NCI-H1694 treated with DMSO at 0.1 percent for 48 hours (cell line): ENCODE measurements at regions not wholly inside any gene's neighbourhood (a gene's known extent, or its start where the extent isn't known, plus 50 kb on each side); places are given as distances from the start of the nearest gene placed in this dataset.

Experiments
- DNase-seq: peaks from one replicate; lab custom pipeline; 2025; lab: John Stamatoyannopoulos, UW

DNA sequence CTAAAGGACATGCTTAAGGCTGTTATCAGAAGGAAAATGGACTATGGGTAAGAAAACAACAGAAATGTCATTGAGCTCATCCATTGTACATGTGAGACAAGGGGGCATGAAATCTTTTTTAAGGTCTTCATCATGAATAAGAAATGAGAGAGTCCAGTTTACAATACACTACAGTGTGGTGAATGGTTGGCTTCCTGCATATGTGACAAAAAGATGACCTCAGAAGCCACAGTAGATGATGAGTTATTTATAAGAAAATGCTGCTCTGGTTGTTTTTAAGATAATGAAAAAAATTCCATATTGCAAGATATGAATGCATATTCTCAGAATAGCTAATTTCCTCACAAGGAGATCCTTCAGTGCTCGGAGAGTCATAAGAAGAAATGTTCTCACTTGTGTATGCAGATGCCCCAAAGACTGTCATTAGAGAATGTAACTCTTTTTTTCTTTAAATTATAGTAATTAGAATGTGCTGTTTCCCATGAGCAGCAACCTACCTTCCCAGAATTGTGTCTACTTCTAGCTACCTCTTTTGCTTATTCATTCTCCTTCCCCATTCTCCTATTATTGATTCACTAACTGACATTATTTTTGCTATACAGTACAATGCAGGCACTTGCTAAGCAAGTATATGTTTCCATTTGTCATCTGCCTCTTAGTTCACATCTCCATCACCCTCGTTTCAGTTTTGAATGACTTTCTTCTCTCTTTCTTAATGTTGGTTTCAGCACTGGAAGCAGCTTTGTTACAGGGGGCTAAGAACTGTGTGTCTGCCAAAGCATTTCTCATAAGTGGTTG lies 152.0 kb upstream of the PEX5L start:
- DNase-seq, result no peak

DNA sequence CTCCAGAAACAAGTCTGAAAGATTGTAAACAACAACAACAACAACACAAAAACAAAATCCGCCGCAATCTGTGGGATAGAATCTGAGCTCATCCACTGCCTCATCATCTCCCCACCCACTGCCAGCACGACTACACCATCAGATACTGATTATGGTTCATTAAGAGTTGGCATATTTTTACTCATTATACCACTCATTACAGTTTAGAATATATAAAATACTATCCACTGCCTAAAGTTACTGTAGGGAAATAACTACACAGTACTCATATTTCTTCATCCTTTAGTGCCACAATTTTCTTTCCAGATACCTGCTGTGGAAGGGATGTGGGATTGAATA lies 152.5 kb upstream of the PEX5L start:
- no peak for DNase-seq

DNA sequence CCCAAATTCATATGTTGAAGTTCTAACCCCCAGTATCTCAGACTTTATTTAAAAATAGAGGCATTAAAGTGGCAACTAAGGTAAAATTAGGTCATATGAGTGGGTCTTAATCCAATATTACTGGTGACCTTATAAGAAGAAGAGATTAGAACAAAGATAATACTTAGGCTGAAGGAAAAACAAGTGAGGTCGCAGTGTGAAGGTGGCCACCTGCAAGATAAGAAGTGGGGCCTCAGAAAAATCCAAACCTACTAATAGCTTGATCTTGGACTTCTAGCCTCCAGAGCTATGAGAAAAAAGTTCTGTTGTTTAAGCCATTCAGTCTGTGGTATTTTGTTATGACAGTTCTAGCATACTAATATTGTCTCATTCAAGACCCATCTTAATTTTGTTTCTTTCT lies 159.9 kb upstream of the PEX5L start:
- no peak for DNase-seq

DNA sequence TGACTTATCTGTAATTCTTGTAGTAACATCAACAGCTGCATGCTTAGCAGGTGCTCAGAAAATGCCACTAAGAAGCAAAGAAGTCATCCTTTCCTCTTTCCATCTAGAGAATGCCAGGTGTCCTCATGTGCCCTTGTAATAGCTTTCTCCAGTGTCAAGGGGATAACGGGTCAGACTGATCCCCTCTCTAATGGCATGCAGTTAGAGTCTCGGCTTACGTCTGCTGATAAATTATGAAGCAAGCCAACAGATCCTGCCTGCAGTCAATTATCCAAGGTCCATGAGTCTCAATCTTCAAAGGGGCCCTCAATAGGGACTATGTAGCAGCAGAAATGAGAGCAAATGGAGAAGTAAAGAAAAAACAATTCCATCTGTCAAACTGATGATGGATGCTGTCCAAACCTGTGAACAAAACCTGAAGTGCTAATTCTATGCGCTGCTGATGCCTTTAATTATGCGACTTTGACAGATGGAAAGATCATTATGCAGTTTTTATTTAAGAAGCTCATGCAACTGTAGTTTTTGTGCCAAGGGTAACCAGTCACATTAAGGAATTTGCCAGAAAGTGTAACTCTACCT lies 162.8 kb upstream of the PEX5L start:
- DNase-seq, result peak; percentile 49

DNA sequence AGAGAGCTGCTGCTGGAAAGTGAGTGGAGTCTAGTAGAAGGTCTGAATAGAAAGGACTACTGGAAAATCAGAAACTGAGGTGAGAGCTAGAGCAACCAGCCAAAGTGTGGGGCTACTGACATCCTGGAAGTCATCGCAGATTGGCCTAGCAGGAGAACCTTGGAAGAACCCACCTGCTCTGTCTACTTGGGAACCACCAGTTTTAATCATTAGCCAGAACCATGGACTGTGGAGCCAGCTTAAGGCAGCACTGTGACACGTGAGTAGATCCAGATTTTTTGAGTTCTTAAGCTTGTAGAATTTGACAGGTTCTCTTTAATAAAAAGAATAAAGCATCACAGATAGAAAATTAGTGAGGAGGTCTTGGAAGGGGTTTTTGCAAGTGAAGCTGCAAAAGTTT lies 179.1 kb upstream of the PEX5L start:
- DNase-seq, result no peak

DNA sequence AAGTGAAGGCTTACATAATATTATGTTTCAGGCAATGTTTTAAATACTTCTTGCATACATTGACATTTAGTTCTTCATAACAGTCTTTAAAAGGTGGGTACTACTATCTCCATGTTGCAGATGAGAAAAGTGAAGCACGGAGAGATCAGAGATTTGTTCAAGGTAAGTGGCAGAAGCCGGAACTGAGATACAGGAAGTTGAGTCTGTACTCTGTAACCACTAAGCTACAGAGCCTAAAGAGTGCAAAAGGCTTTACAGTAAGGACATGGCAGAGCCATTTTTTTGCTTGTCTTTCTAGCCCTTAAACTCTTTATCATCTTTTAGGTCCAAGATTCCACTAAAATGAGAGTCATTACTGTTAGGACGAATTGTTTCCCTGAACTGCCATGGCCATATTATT lies 186.5 kb upstream of the PEX5L start:
- DNase-seq, result no peak

DNA sequence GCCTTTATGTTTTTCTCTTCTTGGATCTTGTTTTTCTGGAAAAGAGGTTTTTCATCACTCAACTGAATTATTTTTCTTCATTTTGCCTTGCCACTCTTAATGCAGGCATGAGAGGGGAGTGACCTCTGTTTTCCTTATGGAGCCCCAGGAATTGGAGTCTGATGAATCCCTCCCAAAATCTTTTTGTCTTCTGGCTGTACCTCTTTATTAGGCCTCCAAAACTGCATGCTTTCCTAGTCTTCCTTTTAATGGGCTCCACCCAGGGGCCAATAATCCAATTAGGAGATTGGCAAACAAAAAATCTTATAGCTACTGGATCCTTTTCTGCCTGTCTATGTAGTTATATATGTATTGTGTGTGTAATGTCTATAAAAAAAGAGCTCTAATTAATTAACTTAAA lies 192.4 kb upstream of the PEX5L start:
- no peak for DNase-seq

DNA sequence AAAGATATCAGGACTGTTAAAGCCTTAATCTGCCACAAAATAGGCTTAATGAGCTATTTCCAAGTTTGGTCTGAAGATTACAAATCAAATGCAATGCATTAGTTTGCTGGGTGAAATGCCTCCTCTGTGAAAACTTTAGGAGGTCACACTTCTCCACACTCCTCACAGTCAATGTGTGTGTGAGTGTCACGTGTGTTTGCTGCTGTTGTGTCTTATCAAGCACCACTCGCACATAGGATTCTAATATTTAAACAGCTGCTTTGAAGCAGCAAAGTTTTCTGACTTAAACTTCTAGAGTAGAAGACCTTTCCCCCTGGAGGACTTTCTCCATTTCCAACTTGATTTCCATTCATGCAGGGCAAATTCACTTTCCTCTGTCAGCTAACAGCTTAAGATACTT lies 203.2 kb upstream of the PEX5L start:
- DNase-seq, result no peak

DNA sequence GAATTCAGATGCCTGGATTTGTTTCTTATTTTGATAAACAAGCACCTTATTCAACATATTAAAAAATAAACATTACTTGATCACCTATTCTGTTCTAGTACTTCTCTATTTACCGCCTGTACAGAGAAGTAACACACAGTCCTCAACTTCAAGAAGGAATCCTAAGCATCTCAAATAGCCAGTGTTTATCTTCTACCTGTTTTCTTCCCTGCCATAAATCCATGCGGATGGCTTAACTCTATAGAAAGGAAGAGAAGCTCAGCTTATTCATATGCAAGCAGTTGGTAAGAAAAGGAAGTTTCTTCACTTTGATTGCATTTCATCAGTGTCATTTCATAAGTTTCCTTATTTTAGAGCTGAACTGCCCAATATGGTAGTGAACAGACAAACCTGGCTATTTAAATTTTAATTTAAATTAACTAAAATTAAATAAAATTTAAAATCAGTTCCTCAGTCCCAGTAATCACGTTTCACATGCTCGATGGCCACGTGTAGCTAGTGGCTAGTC lies 210.0 kb upstream of the PEX5L start:
- DNase-seq, result no peak

DNA sequence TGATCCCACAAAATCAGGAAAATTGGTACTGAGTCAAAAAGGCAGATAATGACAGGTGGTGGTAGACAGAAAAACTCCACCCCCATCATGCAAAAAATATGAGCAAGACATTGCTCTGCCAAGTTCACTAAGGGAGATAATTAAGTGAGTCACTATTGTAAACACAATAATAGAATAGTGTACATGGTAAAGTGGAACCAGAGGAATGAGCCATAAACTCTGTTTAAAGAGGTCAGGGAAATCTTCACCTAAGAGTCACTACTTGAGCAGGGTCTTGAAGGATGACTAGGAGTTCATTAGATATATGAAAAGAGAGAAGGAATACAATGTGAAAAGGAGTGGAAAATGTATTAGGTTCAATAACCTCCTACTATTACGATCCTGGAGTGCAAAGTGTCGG lies 213.4 kb upstream of the PEX5L start:
- DNase-seq, result no peak

DNA sequence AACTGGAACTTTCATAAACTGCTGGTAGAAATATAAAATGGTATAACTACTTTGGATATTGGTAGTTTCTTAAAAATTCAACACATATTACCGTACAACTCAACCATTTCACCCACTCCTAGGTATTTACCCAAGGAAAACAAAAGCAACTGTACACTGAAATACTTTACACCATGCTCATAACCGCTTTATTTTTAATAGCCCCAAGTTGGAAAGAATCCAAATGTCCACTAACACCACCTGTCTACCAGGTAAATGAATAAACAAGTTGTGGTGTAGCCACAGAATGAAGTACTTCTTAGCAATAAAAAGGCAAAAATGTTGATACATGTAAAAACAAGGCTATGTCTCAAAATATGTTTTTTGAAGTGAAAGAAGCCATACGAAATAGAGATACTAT lies 215.9 kb upstream of the PEX5L start:
- no peak for DNase-seq

DNA sequence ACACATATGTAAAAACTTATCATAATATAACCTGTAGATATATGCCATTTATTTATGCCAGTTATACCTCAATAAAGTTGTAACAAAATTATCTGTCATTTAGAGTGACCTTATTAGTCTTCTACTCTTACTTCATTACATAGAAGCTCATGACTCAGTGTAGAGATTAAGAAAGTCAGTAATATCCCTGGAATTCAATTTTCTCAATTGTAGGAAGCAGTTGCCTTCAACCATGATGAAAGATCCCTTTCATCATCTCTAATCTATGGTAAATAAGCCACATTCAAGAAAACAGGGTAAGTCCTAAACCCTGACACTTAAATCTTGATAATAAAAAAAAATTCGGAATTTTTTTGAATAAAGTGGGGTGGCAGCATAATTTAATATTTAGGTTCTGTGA lies 216.5 kb upstream of the PEX5L start:
- DNase-seq, result no peak

DNA sequence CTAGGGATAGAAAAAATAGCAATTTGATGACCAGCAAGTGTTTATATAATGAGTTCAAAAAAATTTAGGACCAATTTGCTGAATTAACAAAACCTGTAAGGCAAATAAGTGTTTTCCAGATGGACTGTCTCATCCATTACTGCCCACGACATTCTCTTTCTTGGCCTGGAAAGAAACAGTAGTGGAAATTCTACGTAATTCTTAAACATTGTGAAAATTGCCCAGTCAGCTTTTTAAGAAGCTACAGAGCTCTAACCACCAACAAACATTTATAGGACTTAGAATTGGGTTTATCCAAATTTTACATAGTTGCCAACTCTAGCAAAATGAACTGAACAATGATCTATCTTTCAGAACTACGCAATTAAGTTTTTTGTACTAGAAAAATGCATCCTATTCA lies 227.7 kb upstream of the PEX5L start:
- no peak for DNase-seq

DNA sequence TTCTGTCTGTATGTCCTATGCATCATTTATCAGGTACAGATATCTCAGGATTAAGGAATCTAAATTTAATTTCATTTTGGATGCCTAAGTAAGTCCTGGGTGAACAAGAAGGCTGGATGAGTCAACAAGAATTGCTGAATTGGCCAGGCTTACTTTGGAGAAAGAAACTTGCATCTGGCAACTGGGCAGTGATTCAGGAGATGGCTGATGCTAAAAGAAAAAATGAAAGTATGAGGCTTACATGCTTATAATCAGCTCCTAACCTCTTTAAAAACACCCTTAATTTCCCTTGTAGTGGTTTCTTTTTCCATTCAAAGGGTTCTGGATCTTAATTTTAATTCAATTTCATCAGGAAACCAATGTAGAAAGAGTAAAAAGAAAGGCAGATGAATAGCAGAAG lies 228.8 kb upstream of the PEX5L start:
- DNase-seq, result no peak

DNA sequence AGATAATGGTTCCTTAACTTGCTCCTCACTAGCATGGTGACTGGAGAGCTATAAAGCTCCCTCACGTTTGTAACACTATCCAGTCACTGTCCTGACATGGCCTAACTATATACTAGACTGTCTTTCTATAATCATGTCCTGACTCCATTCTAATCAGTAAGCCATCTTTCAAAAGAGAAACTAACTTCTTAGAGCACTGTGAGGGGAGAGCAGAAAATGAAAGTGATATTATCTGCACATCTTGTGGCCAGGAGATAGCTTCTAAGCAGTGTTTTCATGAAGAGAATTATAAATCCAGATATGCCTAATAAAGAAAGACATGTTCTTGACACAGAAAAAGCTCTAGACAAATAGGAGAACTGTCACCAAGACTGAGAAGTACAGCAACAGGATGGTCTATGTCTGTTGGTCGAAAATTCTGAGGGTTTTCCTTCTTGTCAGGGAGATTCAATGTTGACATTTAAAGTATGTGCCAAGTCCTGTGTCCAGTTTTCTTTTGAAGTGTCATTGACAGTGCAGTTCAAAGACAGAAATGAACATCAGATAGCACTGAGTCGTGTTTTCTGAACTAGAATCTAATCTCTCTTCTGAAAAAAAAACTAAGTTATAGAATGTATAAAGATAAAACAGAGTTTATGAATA lies 230.6 kb upstream of the PEX5L start:
- DNase-seq, result no peak

DNA sequence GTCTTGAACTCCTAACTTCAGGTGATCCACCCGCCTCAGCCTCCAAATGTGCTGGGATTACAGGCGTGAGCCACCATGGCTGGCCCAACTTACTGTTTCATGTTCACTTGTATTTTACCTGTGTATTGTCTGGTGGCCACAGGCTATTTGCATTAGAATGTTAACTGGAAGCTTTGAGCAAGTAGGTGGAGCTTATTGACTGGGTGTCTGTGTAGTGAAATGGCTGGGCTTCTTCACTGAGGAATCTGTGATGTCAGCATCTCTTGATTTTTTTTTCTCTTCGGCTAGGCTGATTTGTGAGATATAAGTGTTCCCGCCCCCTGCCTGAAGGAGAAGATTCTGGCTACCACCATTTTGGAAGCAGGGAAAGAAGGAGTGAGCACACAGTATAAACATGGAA lies 237.8 kb upstream of the PEX5L start:
- no peak for DNase-seq

DNA sequence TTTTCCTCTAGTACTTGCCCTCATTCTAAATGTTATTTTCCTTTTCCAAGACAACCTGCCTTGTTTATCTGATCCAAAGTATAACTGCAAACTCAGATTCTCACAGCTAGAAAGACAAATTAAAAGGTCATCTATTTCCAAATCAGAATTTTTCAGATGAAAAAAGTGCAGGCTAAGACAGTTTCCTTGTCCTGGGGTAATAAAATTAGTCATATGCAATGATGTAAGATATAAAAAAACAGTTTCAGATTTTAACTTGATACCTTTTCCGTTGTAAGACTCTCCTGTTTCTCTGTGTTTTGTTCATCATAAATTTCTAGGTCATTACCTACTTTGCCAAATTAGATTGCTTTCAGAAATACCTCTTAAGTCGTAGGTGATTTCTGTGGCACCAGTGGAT lies 238.4 kb upstream of the PEX5L start:
- DNase-seq, result no peak

DNA sequence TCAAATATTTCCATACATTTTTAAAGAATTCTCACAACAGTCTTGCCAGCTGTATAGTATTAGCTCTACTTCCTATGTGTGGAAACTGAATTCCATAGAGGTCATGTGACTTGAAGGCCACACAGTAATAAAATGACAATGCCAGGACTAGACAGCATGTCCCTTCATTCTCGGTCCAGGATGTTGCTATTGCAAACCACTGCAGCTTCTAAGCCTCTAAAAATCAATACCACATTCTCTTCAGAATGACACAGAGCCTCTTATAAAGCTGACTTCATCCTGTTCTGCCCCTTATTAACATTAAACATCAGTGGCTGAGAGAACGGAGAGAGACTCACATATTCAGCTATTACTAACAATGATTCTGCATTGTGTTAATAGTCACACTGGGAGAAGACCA lies 240.3 kb upstream of the PEX5L start:
- DNase-seq, result no peak

DNA sequence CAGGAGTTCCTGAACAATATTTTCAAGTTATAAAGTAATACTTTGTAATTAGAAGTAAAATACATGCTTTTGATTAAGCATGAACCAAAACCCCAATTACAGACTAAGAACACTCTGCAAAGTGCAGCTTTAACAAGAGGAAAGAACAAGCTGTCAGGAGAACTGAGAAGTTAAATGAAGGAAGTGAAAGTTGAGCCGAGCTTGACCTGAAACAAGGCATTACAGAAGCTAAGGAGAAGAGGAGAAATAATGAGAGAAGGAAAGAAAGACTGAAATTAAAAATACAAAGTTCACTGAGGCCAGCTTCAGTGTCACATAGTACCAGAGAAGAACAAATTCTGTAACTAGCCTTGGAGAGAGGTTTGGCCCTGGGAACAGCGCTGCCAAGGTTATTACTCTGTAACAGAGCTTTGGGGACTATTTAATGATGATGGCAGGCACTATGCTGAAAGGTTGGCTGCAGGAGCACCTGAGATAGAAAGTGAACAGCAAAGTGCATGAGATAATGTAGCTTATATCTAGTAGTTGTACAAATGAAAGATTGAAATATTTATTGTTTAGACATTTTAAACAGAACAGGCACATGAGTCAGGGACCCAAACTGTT lies 241.9 kb upstream of the PEX5L start:
- DNase-seq, result no peak

DNA sequence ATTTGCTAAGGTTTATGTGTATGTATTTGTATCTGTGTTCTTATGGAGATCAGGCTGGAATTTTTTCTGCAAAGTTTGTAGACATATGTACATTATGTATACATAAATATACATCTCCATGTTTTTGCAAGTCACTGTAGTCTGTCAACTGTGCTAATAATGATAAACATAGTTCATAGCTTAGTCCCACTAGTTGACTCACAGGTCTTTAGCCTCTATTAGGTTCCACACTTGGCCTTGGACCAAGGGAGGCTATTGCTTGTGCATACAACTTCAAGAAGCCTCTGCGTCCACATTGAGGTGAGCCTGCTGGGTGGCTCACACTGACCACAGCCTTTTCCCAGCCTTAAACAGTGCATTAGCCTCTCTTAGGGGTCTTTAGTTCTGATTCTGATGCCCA lies 243.8 kb upstream of the PEX5L start:
- DNase-seq, result no peak

DNA sequence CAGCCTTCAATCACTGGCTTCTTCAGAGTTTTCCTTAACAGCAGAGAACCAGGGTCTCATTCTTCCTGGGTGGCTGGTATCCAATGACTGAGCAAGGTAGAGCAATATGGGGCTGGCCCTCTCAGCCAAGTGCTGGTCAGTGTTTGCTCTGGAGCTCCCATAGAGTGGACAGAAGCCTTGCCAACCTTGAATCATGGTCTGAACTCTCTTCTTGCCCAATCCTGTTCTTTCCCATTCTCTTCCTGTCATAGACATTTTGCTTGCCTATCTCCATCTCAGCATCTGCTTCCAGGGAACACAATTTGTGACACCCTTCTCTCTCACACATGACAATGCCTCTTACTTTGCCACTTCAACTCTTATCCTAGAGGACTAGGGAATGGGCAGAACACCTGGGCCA lies 245.6 kb upstream of the PEX5L start:
- no peak for DNase-seq

DNA sequence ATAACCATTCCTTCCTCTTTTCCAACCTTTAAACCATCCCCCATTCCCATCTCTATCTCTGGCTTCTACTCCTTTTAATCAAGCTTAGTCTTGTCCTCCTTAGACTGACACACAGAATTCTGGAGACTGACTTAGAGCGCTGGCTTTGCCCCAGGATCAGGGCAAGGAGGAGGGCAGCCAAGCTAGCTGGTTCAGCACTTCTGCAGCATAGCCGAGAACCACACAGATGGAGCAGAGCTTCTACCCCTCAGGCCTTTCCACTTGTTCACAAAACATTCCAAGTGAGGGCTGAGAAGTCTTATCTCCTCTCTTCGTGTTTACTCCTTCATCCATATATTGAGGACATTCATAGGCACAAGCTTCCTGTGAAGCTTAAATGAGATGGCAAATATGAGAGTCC lies 246.5 kb upstream of the PEX5L start:
- no peak for DNase-seq
